ENCODE measurements at regions not wholly inside any gene's neighbourhood (a gene's known extent, or its start where the extent isn't known, plus 50 kb on each side); places are given as distances from the start of the nearest gene placed in this dataset.

GRCh38 chr13:73623281-73623680, 510.9 kb downstream of the KLF12 start:
- H3K27ac ChIP-seq: no peak overlapping the region
- POLR2A ChIA-PET (ENCODE audit: low non-redundant PET): no interaction called here
- TF ChIP-seq CTCF (conservative IDR thresholded peaks at IDR 0.05; ENCODE audit: low read depth): no peak
- CTCF ChIA-PET: no interaction called here
- DNase-seq (ENCODE audit: low spot score): no peak

- no peak overlapping the region for H3K27ac ChIP-seq
- POLR2A ChIA-PET (ENCODE audit: low non-redundant PET): no interaction called here
- TF ChIP-seq CTCF (conservative IDR thresholded peaks at IDR 0.05; ENCODE audit: low read depth): no peak
- no peak for DNase-seq (ENCODE audit: low spot score)
- CTCF ChIA-PET: no interaction called here
Observed at GRCh38 chr13:73622381-73622780, 511.8 kb downstream of the KLF12 start.

- no peak for TF ChIP-seq CTCF (conservative IDR thresholded peaks at IDR 0.05; ENCODE audit: low read depth)
- POLR2A ChIA-PET (ENCODE audit: low non-redundant PET): no interaction called here
- CTCF ChIA-PET: interaction anchor here (0.7 kb wide), 1 partner anchor 85 kb away, joined by 3 read pairs; no protein-coding TSS in a partner anchor
- no peak for DNase-seq (ENCODE audit: low spot score)
- no peak overlapping the region for H3K27ac ChIP-seq
Observed at GRCh38 chr13:73618275-73618865, 515.8 kb downstream of the KLF12 start.

GRCh38 chr13:73616861-73617260, 517.3 kb downstream of the KLF12 start:
- no peak overlapping the region for H3K27ac ChIP-seq
- ChIA-PET CTCF (no interaction called here), POLR2A (ENCODE audit: low non-redundant PET) (no interaction called here)
- TF ChIP-seq CTCF (conservative IDR thresholded peaks at IDR 0.05; ENCODE audit: low read depth): no peak
- DNase-seq (ENCODE audit: low spot score): no peak

GRCh38 chr13:73610799-73611592, 523.2 kb downstream of the KLF12 start:
- no peak for TF ChIP-seq CTCF (conservative IDR thresholded peaks at IDR 0.05; ENCODE audit: low read depth)
- no peak overlapping the region for H3K27ac ChIP-seq
- ChIA-PET POLR2A (ENCODE audit: low non-redundant PET) (no interaction called here), CTCF (no interaction called here)
- no peak for DNase-seq (ENCODE audit: low spot score)

- no peak for DNase-seq (ENCODE audit: low spot score)
- POLR2A ChIA-PET (ENCODE audit: low non-redundant PET): no interaction called here
- H3K27ac ChIP-seq: no peak overlapping the region
- CTCF ChIA-PET: no interaction called here
- no peak for TF ChIP-seq CTCF (conservative IDR thresholded peaks at IDR 0.05; ENCODE audit: low read depth)
Observed at GRCh38 chr13:73608711-73609485, 525.3 kb downstream of the KLF12 start.

Measured in RWPE1 (cell line).